HepG2 (cell line): ENCODE measurements at regions not wholly inside any gene's neighbourhood (a gene's known extent, or its start where the extent isn't known, plus 50 kb on each side); places are given as distances from the start of the nearest gene placed in this dataset.

Experiments
- ATAC-seq: fragments of 200-7000 bp; cut with Tn5 transposase; 3 replicates; pipeline ENCODE4 v1.9.1; 2020; ENCODE audit warnings: mild to moderate bottlenecking, moderate library complexity
- BruUV-seq: library from RNA; stranded (reverse); fragments of 400-500 nt; replicated peaks from 2 replicates; lab custom pipeline; 2021; lab: Mats Ljungman, UMichigan
- CTCF ChIA-PET: fragments of 300-600 bp; formaldehyde crosslinking; extraction: SDS; loops from one replicate; lab custom pipeline; 2021; ENCODE audit warnings: low total read pairs, inconsistent platforms, low intra/inter-chr PET ratio; lab: Yijun Ruan, JAX
- POLR2A ChIA-PET: fragments of 350-600 bp; sonication (Branson Sonifier 250); formaldehyde crosslinking; loops from one replicate; lab custom pipeline; 2020; ENCODE audit warnings: antibody characterized with exemption, inconsistent platforms; lab: Yijun Ruan, JAX
- DNase-seq: peaks from one replicate; pipeline ENCODE4 v3.0.0-alpha.2; 2015; ENCODE audit warnings: low spot score
- FAIRE-seq: peaks from 3 replicates; lab custom pipeline; 2011; peaks lifted over from hg19 to GRCh38; lab: Jason Lieb, UNC
- H2AFZ ChIP-seq: one replicate; pipeline ENCODE4 v1.6.1; 2011; ENCODE audit warnings: low read length, inconsistent platforms
- H3K27ac ChIP-seq: fragments of 300-600 bp; 3 replicates; pipeline ENCODE4 v1.8.0; 2011; ENCODE audit warnings: mixed run types, mild to moderate bottlenecking, mixed read lengths, low read length, inconsistent platforms; ENCODE audit not compliant: insufficient read depth; ENCODE audit errors: extremely low read length
- H3K27me3 ChIP-seq, 2 experiments: fragments of 200-600 bp in 1 of 2; 2 replicates in 1 of 2; 3 replicates in 1 of 2; pipeline versions ENCODE4 v1.6.0 to v1.8.0; 2011; ENCODE audit warnings: low read length in 2 of 2, mild to moderate bottlenecking in 2 of 2, moderate library complexity in 2 of 2, inconsistent platforms in 1 of 2; ENCODE audit not compliant: insufficient read depth in 2 of 2, control insufficient read depth in 1 of 2
- H3K36me3 ChIP-seq, 2 experiments: fragments of 200-600 bp in 1 of 2; replicated peaks in 1 of 2; 2 replicates in 1 of 2; 3 replicates in 1 of 2; pipeline versions ENCODE4 v1.5.1 to v1.8.0; 2011; ENCODE audit warnings: low read length in 2 of 2, inconsistent platforms in 1 of 2; ENCODE audit not compliant: insufficient read depth in 2 of 2, control insufficient read depth in 1 of 2
- H3K4me1 ChIP-seq: 2 replicates; pipeline ENCODE4 v1.5.1; 2012; ENCODE audit warnings: low read length, inconsistent platforms; ENCODE audit not compliant: insufficient read depth
- H3K4me2 ChIP-seq: 2 replicates; pipeline ENCODE4 v1.6.0; 2011; ENCODE audit warnings: low read depth, low read length, inconsistent platforms
- H3K4me3 ChIP-seq, 3 experiments: fragments of 200-600 bp in 1 of 3; sonication (generic), shearing (Covaris generic) in 1 of 3; replicated peaks in 1 of 3; 2 replicates each; pipeline ENCODE4 v1.5.1; 2011 to 2016; ENCODE audit warnings: low read length in 3 of 3, inconsistent platforms in 2 of 3, low read depth in 2 of 3, mild to moderate bottlenecking in 2 of 3, control low read depth in 1 of 3, mixed read lengths in 1 of 3; ENCODE audit not compliant: insufficient read depth in 1 of 3
- H3K79me2 ChIP-seq: one replicate; pipeline ENCODE4 v1.6.1; 2011; ENCODE audit warnings: low read length, inconsistent platforms; ENCODE audit not compliant: insufficient read depth
- H3K9ac ChIP-seq: 2 replicates; pipeline ENCODE4 v1.6.0; 2011; ENCODE audit warnings: mild to moderate bottlenecking, low read depth, low read length, inconsistent platforms; ENCODE audit not compliant: insufficient read depth
- H3K9me3 ChIP-seq: 2 replicates; pipeline ENCODE4 v1.5.1; 2012; ENCODE audit warnings: mild to moderate bottlenecking, low read length
- H4K20me1 ChIP-seq: 2 replicates; pipeline ENCODE4 v1.6.0; 2011; ENCODE audit warnings: inconsistent platforms, mild to moderate bottlenecking, low read length, moderate library complexity; ENCODE audit not compliant: insufficient read depth
- GLI4 ChIP-seq: sonication (generic); formaldehyde crosslinking; IDR thresholded peaks from 2 replicates; pipeline ENCODE4 v1.5.1; 2020; ENCODE audit warnings: missing genetic modification reagents, mild to moderate bottlenecking, moderate library complexity, borderline replicate concordance
- SIX1 ChIP-seq: sonication (generic); formaldehyde crosslinking; IDR thresholded peaks from 2 replicates; pipeline ENCODE4 v1.4.0; 2020; ENCODE audit warnings: missing genetic modification reagents, borderline replicate concordance
- ZFP41 ChIP-seq: sonication (generic); formaldehyde crosslinking; IDR thresholded peaks from 2 replicates; pipeline ENCODE4 v1.4.0; 2020; ENCODE audit warnings: mild to moderate bottlenecking, missing genetic modification reagents, borderline replicate concordance
- ZNF501 ChIP-seq: sonication (generic); formaldehyde crosslinking; IDR thresholded peaks from 2 replicates; pipeline ENCODE4 v1.5.1; 2020; ENCODE audit warnings: mild to moderate bottlenecking, moderate library complexity, missing genetic modification reagents
- in situ Hi-C: cut with HindIII; loops from 2 replicates; pipeline ENCODE4 v1.10.0; 2017; ENCODE audit warnings: low pct_unique_long_range_greater_than_20kb; ENCODE audit not compliant: extremely low pct_ligation_motif_present
- intact Hi-C: fragments of 100-400 bp; cut with micrococcal nuclease; formaldehyde crosslinking; loops from one replicate; pipeline ENCODE4 v1.10.0; 2022; ENCODE audit not compliant: unreplicated experiment
- TF ChIP-seq, protein P1 (sequence below): sonication (generic); formaldehyde crosslinking; IDR thresholded peaks from 2 replicates; pipeline ENCODE4 v1.5.0; 2020; ENCODE audit warnings: mild to moderate bottlenecking, missing genetic modification reagents, borderline replicate concordance
- TF ChIP-seq, protein P2 (sequence below): sonication (generic); formaldehyde crosslinking; IDR thresholded peaks from 2 replicates; pipeline ENCODE4 v1.5.0; 2020; ENCODE audit warnings: missing genetic modification reagents

DNA sequence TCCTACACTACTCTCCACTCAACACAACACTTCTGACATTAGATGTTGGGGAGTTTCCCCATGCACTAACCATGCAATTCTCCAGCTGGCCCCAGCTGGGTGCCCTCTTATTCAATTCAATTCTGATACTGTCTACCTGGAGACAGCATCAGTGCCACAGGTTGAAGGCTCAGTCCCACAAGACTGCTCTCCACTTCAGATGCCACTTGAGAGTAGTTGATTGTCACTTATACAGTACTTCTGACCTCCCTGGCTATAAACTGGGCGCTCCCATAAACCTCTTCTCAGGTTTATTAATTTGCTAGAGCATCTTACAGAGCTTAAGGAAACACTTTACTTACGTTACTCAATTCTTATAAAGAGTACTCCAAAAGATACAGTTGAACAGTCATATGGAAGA, 442.3 kb downstream of the LRRIQ3 start (continued):
- TF ChIP-seq, protein P1, sequence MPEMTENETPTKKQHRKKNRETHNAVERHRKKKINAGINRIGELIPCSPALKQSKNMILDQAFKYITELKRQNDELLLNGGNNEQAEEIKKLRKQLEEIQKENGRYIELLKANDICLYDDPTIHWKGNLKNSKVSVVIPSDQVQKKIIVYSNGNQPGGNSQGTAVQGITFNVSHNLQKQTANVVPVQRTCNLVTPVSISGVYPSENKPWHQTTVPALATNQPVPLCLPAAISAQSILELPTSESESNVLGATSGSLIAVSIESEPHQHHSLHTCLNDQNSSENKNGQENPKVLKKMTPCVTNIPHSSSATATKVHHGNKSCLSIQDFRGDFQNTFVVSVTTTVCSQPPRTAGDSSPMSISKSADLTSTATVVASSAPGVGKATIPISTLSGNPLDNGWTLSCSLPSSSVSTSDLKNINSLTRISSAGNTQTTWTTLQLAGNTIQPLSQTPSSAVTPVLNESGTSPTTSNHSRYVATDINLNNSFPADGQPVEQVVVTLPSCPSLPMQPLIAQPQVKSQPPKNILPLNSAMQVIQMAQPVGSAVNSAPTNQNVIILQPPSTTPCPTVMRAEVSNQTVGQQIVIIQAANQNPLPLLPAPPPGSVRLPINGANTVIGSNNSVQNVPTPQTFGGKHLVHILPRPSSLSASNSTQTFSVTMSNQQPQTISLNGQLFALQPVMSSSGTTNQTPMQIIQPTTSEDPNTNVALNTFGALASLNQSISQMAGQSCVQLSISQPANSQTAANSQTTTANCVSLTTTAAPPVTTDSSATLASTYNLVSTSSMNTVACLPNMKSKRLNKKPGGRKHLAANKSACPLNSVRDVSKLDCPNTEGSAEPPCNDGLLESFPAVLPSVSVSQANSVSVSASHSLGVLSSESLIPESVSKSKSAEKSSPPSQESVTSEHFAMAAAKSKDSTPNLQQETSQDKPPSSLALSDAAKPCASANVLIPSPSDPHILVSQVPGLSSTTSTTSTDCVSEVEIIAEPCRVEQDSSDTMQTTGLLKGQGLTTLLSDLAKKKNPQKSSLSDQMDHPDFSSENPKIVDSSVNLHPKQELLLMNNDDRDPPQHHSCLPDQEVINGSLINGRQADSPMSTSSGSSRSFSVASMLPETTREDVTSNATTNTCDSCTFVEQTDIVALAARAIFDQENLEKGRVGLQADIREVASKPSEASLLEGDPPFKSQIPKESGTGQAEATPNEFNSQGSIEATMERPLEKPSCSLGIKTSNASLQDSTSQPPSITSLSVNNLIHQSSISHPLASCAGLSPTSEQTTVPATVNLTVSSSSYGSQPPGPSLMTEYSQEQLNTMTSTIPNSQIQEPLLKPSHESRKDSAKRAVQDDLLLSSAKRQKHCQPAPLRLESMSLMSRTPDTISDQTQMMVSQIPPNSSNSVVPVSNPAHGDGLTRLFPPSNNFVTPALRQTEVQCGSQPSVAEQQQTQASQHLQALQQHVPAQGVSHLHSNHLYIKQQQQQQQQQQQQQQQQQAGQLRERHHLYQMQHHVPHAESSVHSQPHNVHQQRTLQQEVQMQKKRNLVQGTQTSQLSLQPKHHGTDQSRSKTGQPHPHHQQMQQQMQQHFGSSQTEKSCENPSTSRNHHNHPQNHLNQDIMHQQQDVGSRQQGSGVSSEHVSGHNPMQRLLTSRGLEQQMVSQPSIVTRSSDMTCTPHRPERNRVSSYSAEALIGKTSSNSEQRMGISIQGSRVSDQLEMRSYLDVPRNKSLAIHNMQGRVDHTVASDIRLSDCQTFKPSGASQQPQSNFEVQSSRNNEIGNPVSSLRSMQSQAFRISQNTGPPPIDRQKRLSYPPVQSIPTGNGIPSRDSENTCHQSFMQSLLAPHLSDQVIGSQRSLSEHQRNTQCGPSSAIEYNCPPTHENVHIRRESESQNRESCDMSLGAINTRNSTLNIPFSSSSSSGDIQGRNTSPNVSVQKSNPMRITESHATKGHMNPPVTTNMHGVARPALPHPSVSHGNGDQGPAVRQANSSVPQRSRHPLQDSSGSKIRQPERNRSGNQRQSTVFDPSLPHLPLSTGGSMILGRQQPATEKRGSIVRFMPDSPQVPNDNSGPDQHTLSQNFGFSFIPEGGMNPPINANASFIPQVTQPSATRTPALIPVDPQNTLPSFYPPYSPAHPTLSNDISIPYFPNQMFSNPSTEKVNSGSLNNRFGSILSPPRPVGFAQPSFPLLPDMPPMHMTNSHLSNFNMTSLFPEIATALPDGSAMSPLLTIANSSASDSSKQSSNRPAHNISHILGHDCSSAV (CRISPR knock-in tag): no peak
- TF ChIP-seq, protein P2, sequence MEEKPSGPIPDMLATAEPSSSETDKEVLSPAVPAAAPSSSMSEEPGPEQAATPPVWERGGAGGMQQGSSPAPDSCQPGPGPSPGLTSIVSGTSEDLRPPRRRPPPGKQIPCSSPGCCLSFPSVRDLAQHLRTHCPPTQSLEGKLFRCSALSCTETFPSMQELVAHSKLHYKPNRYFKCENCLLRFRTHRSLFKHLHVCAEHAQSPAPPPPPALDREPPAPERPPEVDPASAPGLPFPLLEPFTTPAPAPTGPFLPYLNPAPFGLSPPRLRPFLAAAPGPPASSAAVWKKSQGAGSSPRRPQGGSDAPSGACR (CRISPR knock-in tag): no peak
- TF ChIP-seq GLI4 (CRISPR knock-in tag) (no peak), ZFP41 (CRISPR knock-in tag) (no peak)

DNA sequence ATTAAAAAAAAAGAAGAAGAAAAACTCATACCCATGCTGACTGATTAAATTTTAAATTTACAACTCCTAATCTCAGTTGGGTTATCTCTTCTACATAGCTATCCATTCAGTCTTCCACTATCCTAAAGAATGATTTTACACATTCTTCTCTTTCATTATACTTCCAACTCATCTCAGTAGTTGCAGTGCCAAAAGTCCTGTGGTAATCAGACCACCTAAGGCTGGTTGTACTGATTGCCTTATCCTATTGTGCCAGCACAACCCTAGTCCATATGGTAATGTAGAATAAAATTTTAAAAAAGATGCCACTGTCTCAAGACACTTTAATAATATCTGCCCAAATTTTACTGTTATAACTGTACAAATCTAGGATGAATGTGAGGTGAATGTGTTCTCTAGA, 448.0 kb downstream of the LRRIQ3 start:
- intact Hi-C loops: no loop called here
- CTCF ChIA-PET: no interaction called here
- TF ChIP-seq ZNF501 (no peak), SIX1 (CRISPR knock-in tag) (no peak)

More for the DNA sequence above, 448.0 kb downstream of the LRRIQ3 start:
- Histone ChIP-seq H4K20me1 (no peaks in the 10 kb centered on the region), H3K27me3 (no peaks in the 10 kb centered on the region), H3K4me1 (no peaks in the 10 kb centered on the region), H2AFZ (no peak overlapping the region), H3K4me2 (no peak overlapping the region), H3K27ac (no peak overlapping the region), H3K4me3 (no peak overlapping the region), H3K36me3 (no peaks in the 10 kb centered on the region), H3K79me2 (no peaks in the 10 kb centered on the region), H3K9ac (no peak overlapping the region), H3K9me3 (peaks cover 74% of the 10 kb centered on the region)
- ATAC-seq: no peak
- FAIRE-seq: no peak
- DNase-seq: no peak
- in situ Hi-C loops: no loop called here
- no TSS peak for BruUV-seq
- POLR2A ChIA-PET: no interaction called here
